ENCODE measurements at regions not wholly inside any gene's neighbourhood (a gene's known extent, or its start where the extent isn't known, plus 50 kb on each side); places are given as distances from the start of the nearest gene placed in this dataset.

DNA sequence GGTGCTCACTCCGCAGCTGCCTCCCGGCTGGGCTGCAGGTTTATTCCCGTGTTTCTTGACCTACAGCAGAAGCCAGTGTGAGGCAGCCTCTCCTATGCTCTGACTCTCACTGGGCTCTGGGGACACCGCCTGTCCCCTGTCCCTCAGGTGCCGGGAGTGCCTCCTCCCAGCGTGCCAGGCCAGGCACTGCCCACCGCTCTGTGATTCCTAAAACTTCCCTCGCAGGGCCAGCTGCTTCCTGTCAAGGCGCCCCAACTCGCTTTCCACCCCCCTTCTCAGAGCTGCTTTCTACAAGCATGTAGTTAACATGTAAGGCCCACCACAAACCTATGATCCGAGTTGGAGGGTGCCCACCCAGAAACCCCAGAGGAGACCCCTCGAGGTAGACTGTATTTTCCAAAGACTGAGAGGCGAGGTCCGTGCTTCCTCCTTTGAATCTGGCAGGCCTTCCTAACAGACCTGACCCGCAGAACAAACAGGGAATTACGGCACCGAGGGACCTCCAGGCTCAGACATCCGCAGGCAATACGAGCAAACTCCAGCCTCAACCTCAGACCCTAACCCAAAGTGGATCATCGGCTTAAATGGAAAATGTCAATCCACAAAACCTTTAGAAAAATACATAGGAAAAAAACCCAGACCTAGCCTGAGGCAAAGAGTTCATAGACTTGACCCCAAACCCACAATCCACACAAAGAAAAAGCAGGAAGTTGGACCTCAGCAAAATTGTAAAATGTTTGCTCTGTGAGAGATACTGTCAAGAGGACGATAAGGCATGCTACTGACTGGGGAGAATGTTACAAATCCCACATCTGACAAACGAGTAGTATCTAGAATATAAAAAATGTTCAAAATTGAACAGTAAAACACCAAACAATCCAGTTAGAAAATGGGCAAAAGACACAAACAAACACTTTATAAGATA lies 121.3 kb upstream of the IQSEC1 start:
- TF ChIP-seq, protein P1, sequence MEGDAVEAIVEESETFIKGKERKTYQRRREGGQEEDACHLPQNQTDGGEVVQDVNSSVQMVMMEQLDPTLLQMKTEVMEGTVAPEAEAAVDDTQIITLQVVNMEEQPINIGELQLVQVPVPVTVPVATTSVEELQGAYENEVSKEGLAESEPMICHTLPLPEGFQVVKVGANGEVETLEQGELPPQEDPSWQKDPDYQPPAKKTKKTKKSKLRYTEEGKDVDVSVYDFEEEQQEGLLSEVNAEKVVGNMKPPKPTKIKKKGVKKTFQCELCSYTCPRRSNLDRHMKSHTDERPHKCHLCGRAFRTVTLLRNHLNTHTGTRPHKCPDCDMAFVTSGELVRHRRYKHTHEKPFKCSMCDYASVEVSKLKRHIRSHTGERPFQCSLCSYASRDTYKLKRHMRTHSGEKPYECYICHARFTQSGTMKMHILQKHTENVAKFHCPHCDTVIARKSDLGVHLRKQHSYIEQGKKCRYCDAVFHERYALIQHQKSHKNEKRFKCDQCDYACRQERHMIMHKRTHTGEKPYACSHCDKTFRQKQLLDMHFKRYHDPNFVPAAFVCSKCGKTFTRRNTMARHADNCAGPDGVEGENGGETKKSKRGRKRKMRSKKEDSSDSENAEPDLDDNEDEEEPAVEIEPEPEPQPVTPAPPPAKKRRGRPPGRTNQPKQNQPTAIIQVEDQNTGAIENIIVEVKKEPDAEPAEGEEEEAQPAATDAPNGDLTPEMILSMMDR (IDR thresholded peaks at IDR 0.05; ENCODE audit: low read length): no peak
- TF ChIP-seq EZH2 (optimal IDR thresholded peaks at IDR 0.05; ENCODE audit: low read depth, low read length): no peak
- TF ChIP-seq EZH2phosphoT487 (IDR thresholded peaks at IDR 0.05; ENCODE audit: low read length): no peak
